Heart left ventricle (tissue), 16 donors: ENCODE measurements at regions not wholly inside any gene's neighbourhood (a gene's known extent, or its start where the extent isn't known, plus 50 kb on each side); places are given as distances from the start of the nearest gene placed in this dataset.

Experiments used
- ATAC-seq, 4 donors: fragments of 200-7000 bp; cut with Tn5 transposase; one replicate each; pipeline ENCODE4 v1.9.1; 2020 to 2022; ENCODE audit warnings: moderate library complexity in 4 of 4, mild to moderate bottlenecking in 3 of 4, moderate number of reproducible peaks in 1 of 4
- DNase-seq, 5 donors: peaks; one replicate each; pipeline ENCODE4 v3.0.0-alpha.2; 2020
- H3K27ac ChIP-seq, 12 donors: fragments of 200-600 bp; sonication (generic) in 4 of 12; one replicate each; pipeline versions ENCODE4 v1.5.0 to v1.8.0; 2016 to 2022; ENCODE audit warnings: mild to moderate bottlenecking in 2 of 12
- H3K27me3 ChIP-seq, 9 donors: fragments of 200-600 bp; sonication (generic) in 2 of 9; one replicate each; pipeline versions ENCODE4 v1.5.1 to v1.8.0; 2016 to 2022; ENCODE audit warnings: mild to moderate bottlenecking in 3 of 9
- H3K36me3 ChIP-seq, 9 donors: fragments of 200-600 bp; sonication (generic) in 2 of 9; one replicate each; pipeline versions ENCODE4 v1.5.0 to v1.8.0; 2018 to 2022; ENCODE audit warnings: mild to moderate bottlenecking in 2 of 9
- H3K4me1 ChIP-seq, 12 donors: fragments of 200-600 bp; sonication (generic) in 4 of 12; one replicate each; pipeline versions ENCODE4 v1.5.0 to v1.8.0; 2016 to 2022; ENCODE audit warnings: mild to moderate bottlenecking in 3 of 12
- H3K4me3 ChIP-seq, 12 donors: fragments of 200-600 bp; sonication (generic) in 4 of 12; one replicate each; pipeline versions ENCODE4 v1.5.0 to v1.8.0; 2017 to 2022; ENCODE audit warnings: mild to moderate bottlenecking in 9 of 12, moderate library complexity in 4 of 12
- H3K9me3 ChIP-seq, 12 donors: fragments of 200-600 bp; sonication (generic) in 4 of 12; one replicate each; pipeline versions ENCODE4 v1.5.0 to v1.8.0; 2016 to 2022; ENCODE audit warnings: mild to moderate bottlenecking in 1 of 12
- CTCF ChIP-seq, 12 donors: fragments of 200-600 bp; sonication (generic) in 4 of 12; IDR thresholded peaks; one replicate each; pipeline versions ENCODE4 v1.5.0 to v1.8.0; 2018 to 2022; ENCODE audit warnings: antibody characterized with exemption in 12 of 12, mild to moderate bottlenecking in 5 of 12
- POLR2A ChIP-seq, 2 donors: fragments of 450-650 bp; IDR thresholded peaks; one replicate each; pipeline ENCODE4 v1.6.1; 2017; ENCODE audit warnings: antibody characterized with exemption in 2 of 2, mild to moderate bottlenecking in 2 of 2, moderate library complexity in 2 of 2
- WGBS, 4 donors: extraction: QIAGEN DNeasy Blood & Tissue Kit in 2 of 4; methylation state at CpG; one replicate each; pipeline versions ENCODE4 v1.1.5 to v1.1.7; 2013 to 2018; 5-methylcytosine and 5-hydroxymethylcytosine counted together
- intact Hi-C, 10 donors: fragments of 100-400 bp; cut with DNase I; formaldehyde crosslinking; loops; one replicate each; pipeline versions ENCODE4 v1.11.1 to v1.14.2; 2022
- donor health status: ischemic (EF 13 %, LVEDD 7.1; RV severe dilation, severe dysfunction).
- donor health status: healthy with polysubstance abuse.
- donor health status: DM: no; HTN: yes; CAD: no.
- donor health status: DM: no; HTN: no; CAD: no.
- donor health status: ischemic (EF 25% LVEDD 6.9; RV normal size, moderate dysfunction).
- donor health status: ischemic (EF 25% LVEDD 5.7; RV mildly dilated, moderate dysfunction).
- donor health status: healthy.
- donor health status: DM: yes; HTN: yes; CAD: no.
- donor health status: ischemic (EF 35%, LVEDD 5.7; RV mildly dilated, moderate dysfunction).
- donor health status: nonischemic (EF 11% LVEDD 7.7; RV severe dilation, severe dysfunction).
- donor health status: DM: yes; HTN: yes; CAD: no.
- donor health status: PGD.
- donor health status: ischemic (EF 29% LVEDD 5.4; RV normal size, mild dysfunction).
- donor health status: nonischemic (EF 23%, LVEDD 6.1; RV moderate dilation, normal function).

- ATAC-seq: no peak
- no peak overlapping the region for H3K4me3 ChIP-seq
- 61 to 73% (median 67%) methylated on average over 4 of the region's 4 CpGs for WGBS, 4 donors
- DNase-seq: no peak
- H3K36me3 ChIP-seq: no peaks in the 10 kb centered on the region
- H3K27ac ChIP-seq: no peak overlapping the region
- no peaks in the 10 kb centered on the region for H3K27me3 ChIP-seq
- no peaks in the 10 kb centered on the region for H3K4me1 ChIP-seq
- intact Hi-C loops: no loop called here
- no peaks in the 10 kb centered on the region for H3K9me3 ChIP-seq
- no peak for TF ChIP-seq CTCF (IDR thresholded peaks at IDR 0.05)
- TF ChIP-seq POLR2A (IDR thresholded peaks at IDR 0.05): no peak
Observed at GRCh38 chr1:218872026-218872425, 301.7 kb upstream of the LYPLAL1 start.

- WGBS, 4 donors: 97 to 100% (median 98%) methylated on average over 1 of the region's 1 CpG
- H3K4me1 ChIP-seq: no peaks in the 10 kb centered on the region
- TF ChIP-seq CTCF (IDR thresholded peaks at IDR 0.05): no peak
- TF ChIP-seq POLR2A (IDR thresholded peaks at IDR 0.05): no peak
- no peak for ATAC-seq
- H3K36me3 ChIP-seq: no peaks in the 10 kb centered on the region
- H3K9me3 ChIP-seq: no peaks in the 10 kb centered on the region
- intact Hi-C loops: no loop called here
- DNase-seq: no peak
- no peak overlapping the region for H3K27ac ChIP-seq
- no peaks in the 10 kb centered on the region for H3K27me3 ChIP-seq
- H3K4me3 ChIP-seq: no peak overlapping the region
Observed at GRCh38 chr1:218872928-218873327, 300.8 kb upstream of the LYPLAL1 start.

- TF ChIP-seq POLR2A (IDR thresholded peaks at IDR 0.05): no peak
- no peak for TF ChIP-seq CTCF (IDR thresholded peaks at IDR 0.05)
- intact Hi-C loops: no loop called here
- Histone ChIP-seq H3K36me3 (no peaks in the 10 kb centered on the region), H3K27ac (no peak overlapping the region), H3K9me3 (no peaks in the 10 kb centered on the region), H3K4me1 (no peaks in the 10 kb centered on the region), H3K4me3 (no peak overlapping the region), H3K27me3 (no peaks in the 10 kb centered on the region)
- ATAC-seq (no peak), DNase-seq (no peak)
- WGBS, 4 donors: 73 to 90% (median 82%) methylated on average over 4 of the region's 4 CpGs
Observed at GRCh38 chr1:218874313-218874712, 299.4 kb upstream of the LYPLAL1 start.

GRCh38 chr1:218874801-218875400, 298.8 kb upstream of the LYPLAL1 start:
- Histone ChIP-seq H3K4me3 (no peak overlapping the region), H3K9me3 (no peaks in the 10 kb centered on the region), H3K27me3 (no peaks in the 10 kb centered on the region), H3K36me3 (no peaks in the 10 kb centered on the region), H3K4me1 (no peaks in the 10 kb centered on the region), H3K27ac (no peak overlapping the region)
- TF ChIP-seq POLR2A (IDR thresholded peaks at IDR 0.05) (no peak), CTCF (IDR thresholded peaks at IDR 0.05) (no peak)
- WGBS, 4 donors: 95 to 97% (median 96%) methylated on average over 11 of the region's 11 CpGs
- ATAC-seq (no peak), DNase-seq (no peak)
- intact Hi-C loops: no loop called here
